ENCODE measurements at regions not wholly inside any gene's neighbourhood (a gene's known extent, or its start where the extent isn't known, plus 50 kb on each side); places are given as distances from the start of the nearest gene placed in this dataset.

DNA sequence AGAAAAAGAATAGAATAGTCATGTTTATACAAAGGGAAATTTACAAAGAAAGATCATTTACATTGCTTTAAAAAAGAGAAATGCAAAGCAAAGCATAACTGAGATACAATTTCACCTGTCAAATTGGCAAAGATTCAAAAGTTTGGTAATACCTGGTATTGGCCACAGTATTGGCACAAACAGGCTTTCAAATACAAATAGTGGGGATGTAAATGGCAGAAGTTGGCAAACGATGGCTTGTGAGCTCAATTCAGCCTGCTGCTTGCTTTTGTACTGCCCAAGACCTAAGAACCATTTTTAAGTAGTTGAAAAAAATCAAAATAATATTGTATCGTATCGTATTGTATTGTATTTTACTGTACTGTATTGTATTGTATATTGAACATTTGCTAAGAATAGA lies 194.5 kb upstream of the JAG1 start:
- no peak for DNase-seq

DNA sequence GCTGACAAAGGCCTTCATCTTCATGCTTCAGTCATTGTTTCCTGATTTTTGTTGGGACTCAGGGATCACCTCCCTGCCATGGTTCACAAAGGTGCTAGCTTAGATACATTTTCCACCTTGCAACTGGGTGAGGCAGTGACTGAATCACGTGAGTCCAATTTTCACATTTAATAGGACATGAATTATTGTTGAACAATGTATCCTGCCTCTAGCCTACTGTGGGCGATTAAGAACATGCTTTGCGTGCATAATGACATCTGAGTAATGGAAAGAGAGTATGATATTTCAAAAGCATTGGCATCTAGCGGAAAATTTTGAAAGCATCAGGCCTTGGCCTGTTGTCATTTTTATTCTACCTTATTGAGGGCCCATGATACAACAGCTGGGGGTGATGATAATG lies 199.2 kb upstream of the JAG1 start:
- DNase-seq, result no peak

DNA sequence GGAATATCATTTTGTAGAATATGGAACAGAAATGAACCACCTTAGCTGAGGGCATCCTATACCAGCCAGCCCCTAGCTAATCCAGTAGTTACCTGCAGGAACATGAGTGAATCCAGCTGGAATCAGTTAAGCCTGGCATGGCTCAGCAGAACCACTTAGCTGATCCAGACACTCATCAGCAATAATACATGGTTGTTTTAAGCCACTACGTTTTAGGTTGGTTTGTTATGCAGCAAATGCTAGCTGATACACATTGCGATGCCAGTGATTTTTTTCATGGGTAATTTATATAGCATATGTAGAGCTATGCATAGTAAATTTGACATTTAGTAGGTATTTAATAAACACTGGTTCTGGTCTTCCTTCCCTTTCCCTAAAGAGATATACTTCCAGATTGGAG lies 201.9 kb upstream of the JAG1 start:
- DNase-seq, result no peak

DNA sequence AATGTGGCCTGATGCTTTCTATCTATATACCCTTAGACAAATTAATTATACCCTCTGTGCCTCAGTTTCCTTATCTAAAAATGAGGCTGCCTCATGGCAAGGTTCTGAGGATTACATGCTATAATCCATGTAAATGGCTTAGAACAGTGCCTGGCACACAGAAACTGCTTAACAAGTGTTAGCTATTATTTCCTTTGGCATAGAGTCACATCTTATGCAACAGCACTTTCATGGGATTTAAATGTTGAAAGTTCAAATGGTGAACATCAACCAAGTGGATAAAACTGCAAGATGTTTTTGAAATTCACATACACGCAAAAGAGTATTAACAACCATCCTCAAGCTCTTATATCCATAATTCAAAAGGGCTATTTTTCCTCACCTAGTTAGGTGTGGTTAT lies 202.8 kb upstream of the JAG1 start:
- no peak for DNase-seq

DNA sequence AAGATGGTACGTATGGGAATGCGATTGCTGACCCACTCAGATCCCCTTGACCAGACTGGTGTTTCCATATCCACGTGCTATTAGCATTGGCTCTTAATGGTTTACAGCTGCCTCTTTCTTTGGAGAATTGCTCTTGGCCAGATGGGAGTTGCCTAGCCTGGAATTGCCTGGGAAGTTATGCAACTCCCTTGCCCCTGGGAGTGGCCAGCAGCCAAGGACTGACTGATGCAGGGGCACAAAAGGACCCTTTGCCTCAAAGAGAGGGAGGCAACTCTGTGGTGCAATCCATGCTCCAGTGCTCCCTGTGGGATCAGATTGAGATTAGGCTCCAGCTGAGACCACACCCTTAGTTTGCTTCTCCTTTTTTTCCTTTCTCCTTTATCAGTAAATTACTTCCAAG lies 203.5 kb upstream of the JAG1 start:
- no peak for DNase-seq

DNA sequence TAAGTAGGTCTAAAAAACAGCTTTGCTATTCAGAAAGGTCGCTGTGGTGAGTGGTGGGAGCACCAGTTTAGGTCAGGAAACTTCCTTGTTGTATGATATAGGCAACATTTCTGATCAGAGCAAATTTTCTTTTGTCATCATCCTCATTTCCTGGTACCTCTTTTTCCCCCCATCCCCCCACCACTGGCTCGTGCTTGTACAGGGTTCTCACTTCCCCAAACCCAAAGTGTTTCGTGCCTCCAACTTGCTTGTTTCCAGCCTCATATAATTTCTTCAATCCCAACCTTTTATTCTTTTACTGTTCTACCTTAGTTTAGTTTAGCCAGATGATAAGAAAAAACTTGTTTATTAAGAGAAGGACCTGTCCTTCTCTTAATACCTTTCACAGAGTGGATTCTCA lies 209.4 kb upstream of the JAG1 start:
- DNase-seq, result no peak

DNA sequence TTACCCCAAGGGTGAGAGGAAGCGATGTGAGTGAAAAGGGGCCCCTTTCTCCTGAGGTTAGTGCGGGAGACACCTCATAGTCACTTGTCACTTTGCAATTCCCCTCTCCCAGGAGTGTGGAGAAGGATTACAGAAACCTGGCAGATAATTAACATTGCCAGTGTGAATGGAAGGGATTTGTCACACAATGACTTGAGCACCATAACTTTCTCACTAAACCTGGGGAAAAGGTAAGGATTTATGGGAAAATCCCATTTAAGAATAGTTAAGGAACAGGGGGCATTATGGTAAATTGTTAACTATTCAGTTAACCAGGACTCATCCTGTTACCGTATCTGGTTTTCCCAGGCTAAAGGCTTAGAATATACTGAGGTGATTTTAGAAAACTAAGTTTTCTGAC lies 219.5 kb upstream of the JAG1 start:
- DNase-seq, result no peak

DNA sequence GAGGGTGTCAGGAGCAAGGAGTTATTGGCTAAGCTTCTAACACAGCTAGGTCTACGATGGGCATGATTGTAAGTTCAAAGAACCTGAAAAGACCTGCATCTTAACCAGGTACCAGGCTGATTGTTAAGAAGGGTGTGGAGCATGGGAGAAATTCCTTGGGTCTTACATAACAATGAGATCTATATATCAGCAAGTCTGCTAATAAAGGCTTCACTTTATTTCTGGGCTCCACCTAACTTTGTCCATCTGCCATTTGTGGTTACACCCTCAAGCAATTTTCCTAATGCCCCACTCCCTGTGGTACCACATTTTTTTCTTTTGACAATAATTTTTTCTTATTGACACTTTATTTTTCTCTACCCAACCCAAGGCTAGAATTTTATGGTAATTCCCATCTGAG lies 223.5 kb upstream of the JAG1 start:
- DNase-seq, result no peak

DNA sequence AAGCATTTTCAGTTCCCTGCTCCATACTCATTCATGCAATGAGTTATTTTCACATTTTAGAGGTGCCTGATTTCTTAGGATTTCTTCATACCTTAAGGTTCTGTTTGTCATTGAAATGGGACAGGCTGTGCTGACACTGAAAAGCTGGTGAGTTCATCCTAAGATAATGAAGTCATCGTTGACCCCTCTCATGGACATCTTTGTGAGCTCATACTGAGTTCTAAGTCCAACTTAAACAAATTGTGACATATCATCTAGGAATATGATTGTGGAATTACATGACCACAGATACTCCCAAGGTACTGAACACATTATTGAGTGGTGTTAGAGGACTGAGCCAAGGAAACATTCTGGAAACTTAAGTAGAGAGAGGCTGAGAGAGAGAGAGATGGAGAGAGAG lies 224.8 kb upstream of the JAG1 start:
- DNase-seq, result no peak

DNA sequence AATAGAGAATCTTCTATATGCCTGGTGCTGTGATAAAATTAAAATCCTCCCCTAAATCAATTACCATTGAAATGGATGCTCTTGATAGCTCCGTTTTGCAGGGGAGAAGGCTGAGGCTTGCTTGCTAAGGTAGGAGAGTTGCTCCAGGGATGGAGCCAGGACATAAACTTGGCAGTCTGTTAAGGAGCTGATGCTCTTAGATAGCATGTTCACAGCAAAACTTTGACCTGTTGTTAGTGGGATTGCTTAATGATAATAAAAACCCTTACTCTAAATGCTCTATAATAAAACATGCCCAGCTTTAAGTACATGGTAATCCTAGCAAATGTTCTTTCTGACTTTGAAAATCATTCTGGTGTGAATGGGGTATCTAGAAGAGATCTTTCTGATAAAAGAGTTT lies 228.4 kb upstream of the JAG1 start:
- no peak for DNase-seq

DNA sequence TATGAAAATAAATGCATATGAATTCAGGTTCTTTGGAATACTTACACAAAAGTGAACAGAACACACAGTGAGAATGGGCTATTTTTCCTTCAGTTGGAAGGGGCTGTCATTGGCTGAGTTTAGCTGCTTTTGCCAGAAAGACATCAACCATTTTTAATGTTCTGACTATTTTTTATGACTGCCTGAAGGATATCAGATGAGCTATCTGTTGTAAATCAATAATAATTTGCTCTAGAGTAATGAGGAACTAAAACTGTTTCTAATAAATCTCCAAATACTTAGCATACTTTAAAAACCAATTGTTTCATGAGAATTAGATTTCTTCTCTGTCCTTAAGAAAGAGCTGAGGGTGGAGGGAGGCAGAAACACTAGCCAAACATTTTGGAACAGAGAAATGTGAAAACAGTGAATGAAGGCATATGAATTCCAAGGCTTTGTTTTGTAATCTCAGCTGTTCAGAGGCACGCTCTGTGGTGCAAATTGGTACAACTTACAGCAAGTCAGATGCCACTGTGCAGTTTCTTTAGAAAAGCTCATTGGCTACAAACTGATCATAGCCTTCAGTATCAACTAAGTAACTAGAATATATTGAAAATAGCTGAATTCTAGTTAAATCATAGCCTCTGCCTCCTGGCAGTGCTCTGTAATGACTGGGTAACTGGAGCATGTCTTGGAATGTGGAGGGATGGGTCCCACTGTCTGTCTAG lies 228.9 kb upstream of the JAG1 start:
- DNase-seq, result no peak

DNA sequence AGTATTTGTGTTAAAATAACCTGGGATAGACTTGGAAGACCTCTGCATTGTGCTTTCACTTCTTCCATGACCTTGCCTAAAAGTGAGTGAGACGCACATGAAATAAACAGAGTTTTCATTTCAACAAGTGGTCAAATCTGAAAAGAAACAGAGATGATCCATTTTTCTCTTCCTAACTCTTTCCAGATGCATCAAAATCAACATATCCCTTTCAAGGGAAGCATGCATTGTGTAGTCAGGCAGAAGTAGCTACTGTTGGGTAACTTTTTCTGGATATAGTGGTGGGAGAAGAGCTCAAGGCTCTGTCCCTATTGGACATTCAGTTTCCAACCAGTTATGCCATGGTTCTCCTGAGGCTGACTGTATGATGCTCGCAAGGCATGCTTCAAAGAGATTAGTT lies 233.0 kb upstream of the JAG1 start:
- DNase-seq, result no peak

DNA sequence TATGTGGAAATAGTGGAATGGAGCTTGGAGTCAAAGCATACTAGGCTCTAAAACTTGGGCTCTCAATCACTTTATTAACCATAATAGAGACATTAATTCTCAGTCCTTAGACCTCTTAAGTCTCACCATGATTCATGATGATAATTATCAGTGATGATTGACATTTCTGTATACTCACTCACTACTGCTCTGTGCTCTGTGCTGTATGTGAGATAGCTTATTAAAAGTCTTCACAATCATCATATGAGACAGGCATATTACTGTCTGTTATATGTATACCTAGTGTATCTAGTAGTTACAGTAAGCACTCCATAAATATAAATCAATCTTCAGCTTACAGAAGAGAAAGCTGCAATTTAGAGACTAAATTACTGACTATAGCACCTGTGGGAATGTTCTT lies 236.0 kb upstream of the JAG1 start:
- DNase-seq, result no peak

DNA sequence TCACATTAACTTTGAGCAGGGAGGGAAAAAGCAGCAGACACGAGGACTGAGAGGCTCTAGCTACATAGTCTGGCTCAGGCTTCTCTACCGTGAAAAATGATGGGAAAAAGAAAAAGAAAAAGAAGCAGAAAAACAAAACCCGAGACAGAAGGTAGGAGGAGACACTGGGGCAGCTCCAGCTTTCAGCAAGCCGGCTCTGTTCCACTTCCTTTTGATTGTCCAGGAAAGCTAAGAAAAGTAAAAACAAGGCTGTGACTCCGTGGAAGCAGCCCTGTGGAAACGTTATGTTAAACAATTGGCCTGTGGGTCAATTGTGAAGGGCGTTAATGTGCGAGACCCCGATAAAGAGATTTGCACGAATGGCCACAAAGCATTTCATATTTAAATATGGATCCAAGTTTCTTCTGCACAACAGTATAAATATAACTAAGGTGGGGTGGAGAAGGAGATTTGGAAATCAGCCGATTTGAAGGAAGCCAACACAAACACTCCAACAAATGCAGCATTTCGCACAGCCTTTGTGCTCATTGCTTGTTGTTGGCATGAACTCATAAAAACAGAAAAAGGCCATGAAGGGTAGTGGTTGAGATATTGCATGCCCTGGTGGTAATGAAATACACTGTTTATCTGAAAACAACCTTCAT lies 236.9 kb upstream of the JAG1 start:
- no peak for DNase-seq

DNA sequence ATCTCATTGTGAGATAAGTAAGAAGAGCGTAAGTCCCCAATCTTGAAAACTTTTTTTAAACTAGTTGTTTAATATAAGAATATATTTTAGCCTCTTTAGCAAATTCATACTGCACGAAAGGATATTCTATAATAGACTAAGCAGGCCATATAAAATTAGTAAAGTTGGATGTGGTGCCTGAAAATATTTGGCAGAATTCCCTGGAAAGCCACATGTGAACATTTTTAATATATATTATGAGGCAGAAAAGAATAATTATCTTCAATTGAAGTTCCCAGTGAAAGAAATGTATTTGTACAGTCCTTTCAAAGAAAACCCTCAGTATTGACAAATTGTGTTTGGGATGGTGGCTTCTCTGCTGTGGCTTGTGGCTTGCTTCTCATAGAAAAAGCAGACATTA lies 237.5 kb upstream of the JAG1 start:
- no peak for DNase-seq

DNA sequence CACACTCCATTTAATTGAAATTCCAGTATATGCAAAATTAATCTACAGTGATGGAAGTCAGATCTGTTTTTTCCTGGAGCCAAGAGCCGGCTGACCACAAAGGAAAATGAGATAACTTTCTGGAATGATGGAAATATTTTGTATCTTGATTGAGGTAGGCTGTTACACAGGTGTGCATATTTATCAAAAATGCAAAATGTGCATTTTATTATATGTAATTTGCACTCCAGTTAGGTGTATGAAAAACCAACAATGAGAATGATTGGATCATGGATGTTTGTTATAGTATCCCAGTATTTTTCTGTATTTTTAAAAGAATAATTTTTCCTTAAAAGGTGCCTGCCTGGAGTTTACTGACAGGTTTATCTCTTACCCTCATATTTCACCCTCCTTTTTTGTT lies 242.0 kb upstream of the JAG1 start:
- no peak for DNase-seq

DNA sequence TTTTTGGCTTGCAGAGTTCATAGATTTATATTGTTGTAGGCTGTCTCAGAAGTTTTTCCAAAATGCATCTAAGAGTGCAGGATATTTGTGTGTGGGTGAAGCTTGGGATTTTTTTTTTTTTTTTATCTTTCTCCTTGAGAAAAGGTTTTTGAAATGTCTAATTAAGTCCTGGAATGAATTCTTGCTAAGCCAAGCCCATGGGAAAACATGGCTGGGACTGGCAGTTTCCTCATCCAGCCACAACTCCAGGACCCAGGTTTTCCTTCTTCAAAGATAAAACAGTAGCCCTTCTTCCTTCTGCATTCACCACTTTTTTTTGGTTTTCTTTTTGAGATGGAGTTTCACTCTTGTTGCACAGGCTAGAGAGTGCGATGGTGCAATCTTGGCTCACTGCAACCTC lies 242.5 kb upstream of the JAG1 start:
- DNase-seq, result no peak

DNA sequence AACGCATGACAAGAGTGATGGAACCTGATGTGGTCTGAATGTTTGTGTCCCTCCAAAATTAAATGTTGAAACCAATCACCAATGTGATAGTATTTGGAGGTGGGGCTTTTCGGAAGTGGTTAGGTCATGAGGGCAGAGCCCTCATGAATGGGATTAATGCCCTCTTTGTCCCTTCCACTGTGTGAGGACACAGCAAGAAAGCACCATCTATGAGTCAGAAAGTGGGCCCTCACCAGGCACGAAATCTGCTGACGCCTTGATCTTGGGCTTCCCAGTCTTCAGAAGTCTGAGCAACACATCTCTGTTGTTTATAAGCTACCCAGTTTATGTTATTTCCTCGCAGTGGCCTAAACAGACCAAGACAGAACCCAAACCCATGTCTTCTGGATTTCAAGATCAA lies 244.0 kb upstream of the JAG1 start:
- DNase-seq, result no peak

DNA sequence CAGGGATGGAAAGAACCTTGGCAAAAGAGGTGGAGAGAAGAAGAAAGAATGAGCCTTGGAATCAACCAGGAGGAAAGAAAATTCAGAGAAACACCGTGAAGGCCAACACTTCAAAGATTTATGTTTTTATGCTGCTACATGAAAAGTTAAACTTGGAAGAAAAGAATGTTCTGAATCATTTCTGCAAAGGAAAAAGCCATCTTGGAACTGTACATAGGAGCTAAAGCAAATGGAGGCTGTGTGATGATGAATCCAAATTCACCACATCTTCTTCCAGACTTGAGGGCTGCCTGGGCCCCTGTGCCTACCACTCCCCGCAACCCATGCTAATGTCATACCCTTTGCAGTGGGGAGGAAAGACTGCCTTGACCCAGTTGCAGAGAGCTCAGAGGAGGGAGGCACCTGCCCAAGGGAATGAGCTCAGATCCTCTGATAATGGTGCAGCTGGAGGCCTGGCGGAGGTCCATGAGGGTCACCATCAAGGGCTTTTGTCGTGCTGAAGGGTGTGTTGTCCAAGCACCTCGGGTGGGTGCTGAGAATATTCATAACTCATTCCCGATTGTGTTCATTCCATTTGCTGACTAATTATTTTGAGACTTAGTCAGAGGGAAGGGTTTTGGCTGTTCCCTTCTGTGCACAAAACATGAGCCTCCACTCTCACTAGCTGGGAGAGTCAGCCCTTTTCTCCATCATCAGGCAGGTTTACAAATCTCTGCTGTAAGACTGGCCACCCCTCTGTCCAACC lies 245.8 kb upstream of the JAG1 start:
- no peak for DNase-seq

DNA sequence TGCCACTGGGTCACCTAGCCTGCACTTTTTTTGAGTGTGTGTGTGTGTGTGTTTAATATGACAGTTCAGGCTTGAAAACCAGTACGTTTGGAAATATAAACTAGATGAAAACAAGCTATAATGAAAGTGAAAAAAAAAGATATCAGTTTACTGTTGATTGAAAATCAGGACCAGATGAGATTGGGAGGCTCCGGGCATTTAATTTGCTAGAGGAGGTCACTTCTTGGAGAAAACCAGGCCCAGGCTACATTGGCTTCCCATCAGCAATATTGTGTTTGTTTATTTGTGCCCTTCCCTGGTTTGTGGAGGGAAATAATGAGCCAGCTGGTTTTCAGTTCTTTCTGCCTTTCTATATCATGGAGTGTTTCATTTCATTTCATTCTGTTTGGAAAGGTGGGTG lies 246.6 kb upstream of the JAG1 start:
- no peak for DNase-seq

DNA sequence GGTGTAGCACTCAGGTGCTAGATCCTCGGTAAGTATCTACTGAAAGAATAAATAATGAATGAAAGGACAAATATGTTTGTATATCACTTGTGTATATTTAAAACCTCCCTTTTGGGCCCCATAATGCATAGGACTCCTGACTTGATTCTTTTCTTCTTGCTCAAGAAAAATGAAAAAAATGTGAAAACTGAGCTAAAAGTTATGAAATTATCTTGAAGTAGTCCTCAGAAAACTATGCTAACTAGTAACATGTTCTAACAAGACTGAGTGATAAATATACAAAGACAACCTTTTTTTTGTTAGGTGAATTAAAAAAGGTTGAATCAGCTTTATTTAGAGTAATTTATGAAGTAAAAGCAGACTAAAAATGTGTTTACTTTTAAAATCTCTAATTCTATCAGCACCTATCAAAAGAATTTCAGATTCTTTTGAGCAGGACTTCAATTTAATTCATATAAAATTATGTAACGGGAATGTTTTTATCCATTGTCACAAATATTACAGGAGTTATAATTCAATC lies 247.8 kb upstream of the JAG1 start:
- no peak for DNase-seq

DNA sequence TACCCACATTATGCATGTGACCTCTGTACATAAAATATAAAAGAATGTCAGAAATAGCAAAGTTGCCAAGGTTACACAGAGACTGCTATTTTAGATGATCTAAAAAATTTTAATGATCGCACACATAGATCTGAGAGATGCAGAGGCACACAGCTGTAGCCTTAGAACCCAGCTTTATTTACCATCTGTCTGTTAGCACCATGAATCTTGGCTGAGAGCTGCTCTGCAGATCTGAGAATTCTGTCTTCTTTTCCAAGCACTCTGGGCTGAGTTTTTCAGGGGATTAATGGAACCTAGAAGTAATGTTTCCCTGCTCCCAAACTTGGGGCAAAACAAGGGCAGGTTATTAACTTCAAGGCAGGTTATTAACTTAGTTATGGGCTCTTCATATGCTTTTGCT lies 248.7 kb upstream of the JAG1 start:
- DNase-seq, result no peak

DNA sequence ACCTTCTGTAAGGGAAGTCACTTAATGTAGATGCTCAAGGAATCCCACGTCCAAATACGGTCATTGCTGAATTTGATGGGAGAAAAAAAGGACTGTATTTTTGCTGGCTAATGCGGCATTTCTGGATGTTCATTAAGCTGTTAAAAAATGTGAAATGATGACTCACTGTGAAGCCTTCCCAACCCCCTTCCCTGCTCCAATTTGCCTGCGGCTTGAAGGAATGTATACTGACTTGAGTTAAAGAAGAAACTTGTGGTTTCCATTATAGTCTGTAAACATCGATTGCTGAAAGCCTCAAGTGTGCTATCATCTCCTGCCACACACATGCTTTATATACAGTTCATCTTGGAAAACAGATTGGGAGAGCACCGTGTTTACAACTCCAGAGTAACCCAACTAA lies 249.1 kb upstream of the JAG1 start:
- DNase-seq, result no peak

DNA sequence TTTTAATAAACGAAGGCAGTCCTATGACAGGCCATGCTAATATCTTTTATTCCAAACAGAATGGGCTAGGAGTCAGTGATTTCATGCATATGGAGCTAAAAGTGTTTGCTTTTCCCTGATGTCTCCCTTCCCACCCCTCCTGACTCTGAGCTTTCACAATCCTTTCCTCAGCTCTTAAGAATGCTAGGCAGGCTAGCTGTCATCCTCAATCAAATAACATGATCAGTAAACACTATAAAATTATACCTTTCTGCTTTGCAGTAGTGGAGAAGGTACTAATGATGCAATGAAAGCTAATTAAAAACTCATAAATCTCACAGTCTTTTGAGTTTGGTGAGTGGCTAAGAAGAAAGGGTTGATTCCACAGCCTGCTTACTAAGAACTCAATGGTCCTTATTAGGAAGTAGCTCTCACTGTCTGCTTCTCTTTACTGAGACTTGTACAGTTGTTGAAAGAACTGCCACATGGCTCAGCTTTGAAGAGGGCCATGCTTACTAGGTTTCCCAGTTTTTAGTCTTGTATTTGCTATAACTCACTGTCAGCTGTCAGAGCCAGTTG lies 250.9 kb upstream of the JAG1 start:
- peak; percentile 7 for DNase-seq
